ENCODE measurements at regions not wholly inside any gene's neighbourhood (a gene's known extent, or its start where the extent isn't known, plus 50 kb on each side); places are given as distances from the start of the nearest gene placed in this dataset.

GRCh38 chr1:81391125-81391828, 409.5 kb upstream of the ADGRL2 start:
- DNase-seq (ENCODE audit: low spot score) = peak; percentile 4
- FAIRE-seq = no peak
- POLR2A ChIA-PET = no interaction called here

GRCh38 chr1:81388435-81388834, 412.3 kb upstream of the ADGRL2 start:
- no TSS peak for BruUV-seq (replicated peaks)
- H3K79me2 ChIP-seq (ENCODE audit: insufficient read depth, low read length) = no peaks in the 10 kb centered on the region
- H3K4me3 ChIP-seq (replicated peaks in 1 of 3; ENCODE audit: insufficient read depth in 1 of 3, low read depth in 2 of 3, low read length in 3 of 3) = no peak overlapping the region
- no peak for TF ChIP-seq DRAP1 (CRISPR knock-in tag; IDR thresholded peaks at IDR 0.05)
- TF ChIP-seq XRCC5 (optimal IDR thresholded peaks at IDR 0.05; ENCODE audit: low read length) = no peak
- TF ChIP-seq ARNT2 (CRISPR knock-in tag; IDR thresholded peaks at IDR 0.05; ENCODE audit: low read depth) = no peak
- TF ChIP-seq TFDP1 (CRISPR knock-in tag; IDR thresholded peaks at IDR 0.05; ENCODE audit: borderline replicate concordance) = no peak
- no peak for TF ChIP-seq NR3C1 (CRISPR knock-in tag; IDR thresholded peaks at IDR 0.05)
- TF ChIP-seq ZBTB7B (CRISPR knock-in tag; IDR thresholded peaks at IDR 0.05) = no peak
- no peak for TF ChIP-seq ZKSCAN1 (IDR thresholded peaks at IDR 0.05; ENCODE audit: low read length)
- TF ChIP-seq MBD4 (IDR thresholded peaks at IDR 0.05; ENCODE audit: borderline replicate concordance, low read length) = no peak
- no peak for TF ChIP-seq ZNF747 (CRISPR knock-in tag; IDR thresholded peaks at IDR 0.05; ENCODE audit: borderline replicate concordance)
- no peak for TF ChIP-seq ZBTB39 (CRISPR knock-in tag; IDR thresholded peaks at IDR 0.05)
- no peak for TF ChIP-seq MTF2 (CRISPR knock-in tag; IDR thresholded peaks at IDR 0.05; ENCODE audit: borderline replicate concordance)
- H3K4me1 ChIP-seq (ENCODE audit: insufficient read depth, low read length) = no peaks in the 10 kb centered on the region
- H3K9me3 ChIP-seq (ENCODE audit: low read length) = peaks cover 45% of the 10 kb centered on the region
- in situ Hi-C loops (cut with HindIII; ENCODE audit: extremely low pct_ligation_motif_present, low pct_unique_long_range_greater_than_20kb) (no loop called here), intact Hi-C loops (cut with micrococcal nuclease; ENCODE audit: unreplicated experiment) (no loop called here)
- H3K36me3 ChIP-seq (replicated peaks in 1 of 2; ENCODE audit: control insufficient read depth in 1 of 2, insufficient read depth in 2 of 2, low read length in 2 of 2) = no peaks in the 10 kb centered on the region
- H4K20me1 ChIP-seq (ENCODE audit: insufficient read depth, low read length) = no peaks in the 10 kb centered on the region
- no peak overlapping the region for H2AFZ ChIP-seq (ENCODE audit: low read length)
- no peak overlapping the region for H3K4me2 ChIP-seq (ENCODE audit: low read depth, low read length)
- ATAC-seq (no peak), DNase-seq (ENCODE audit: low spot score) (no peak), FAIRE-seq (no peak)
- H3K27me3 ChIP-seq (ENCODE audit: control insufficient read depth in 1 of 2, insufficient read depth in 2 of 2, low read length in 2 of 2) = no peaks in the 10 kb centered on the region
- 37% methylated on average over 4 of the region's 4 CpGs for WGBS (ENCODE audit: low lambda C conversion rate)
- H3K27ac ChIP-seq (ENCODE audit: extremely low read length, insufficient read depth, low read length) = no peak overlapping the region
- no peak overlapping the region for H3K9ac ChIP-seq (ENCODE audit: insufficient read depth, low read depth, low read length)
- POLR2A ChIA-PET = no interaction called here
- CTCF ChIA-PET (ENCODE audit: low intra/inter-chr PET ratio, low total read pairs) = no interaction called here

More at GRCh38 chr1:81391125-81391828, 409.5 kb upstream of the ADGRL2 start:
- H4K20me1 ChIP-seq (ENCODE audit: insufficient read depth, low read length) = no peaks in the 10 kb centered on the region
- intact Hi-C loops (cut with micrococcal nuclease; ENCODE audit: unreplicated experiment) = no loop called here
- H3K36me3 ChIP-seq (replicated peaks in 1 of 2; ENCODE audit: control insufficient read depth in 1 of 2, insufficient read depth in 2 of 2, low read length in 2 of 2) = no peaks in the 10 kb centered on the region
- no peaks in the 10 kb centered on the region for H3K79me2 ChIP-seq (ENCODE audit: insufficient read depth, low read length)
- H2AFZ ChIP-seq (ENCODE audit: low read length) = no peak overlapping the region
- in situ Hi-C loops (cut with HindIII; ENCODE audit: extremely low pct_ligation_motif_present, low pct_unique_long_range_greater_than_20kb) = no loop called here
- no peaks in the 10 kb centered on the region for H3K4me1 ChIP-seq (ENCODE audit: insufficient read depth, low read length)
- no peak overlapping the region for H3K4me2 ChIP-seq (ENCODE audit: low read depth, low read length)
- H3K4me3 ChIP-seq (replicated peaks in 1 of 3; ENCODE audit: insufficient read depth in 1 of 3, low read depth in 2 of 3, low read length in 3 of 3) = no peak overlapping the region
- BruUV-seq (replicated peaks) = no TSS peak
- H3K27me3 ChIP-seq (ENCODE audit: control insufficient read depth in 1 of 2, insufficient read depth in 2 of 2, low read length in 2 of 2) = no peaks in the 10 kb centered on the region
- WGBS (ENCODE audit: low lambda C conversion rate) = 19% methylated on average over 4 of the region's 4 CpGs
- TF ChIP-seq E2F5 (CRISPR knock-in tag; conservative IDR thresholded peaks at IDR 0.05) (no peak), CEBPB (IDR thresholded peaks at IDR 0.05; ENCODE audit: borderline replicate concordance, low read depth, low read length) (peak; percentile 48; the same call in 1 of the 2 replicates)
- CTCF ChIA-PET (ENCODE audit: low intra/inter-chr PET ratio, low total read pairs) = no interaction called here
- ATAC-seq = peak; percentile 75
- H3K9ac ChIP-seq (ENCODE audit: insufficient read depth, low read depth, low read length) = no peak overlapping the region
- no peak overlapping the region for H3K27ac ChIP-seq (ENCODE audit: extremely low read length, insufficient read depth, low read length)
- H3K9me3 ChIP-seq (ENCODE audit: low read length) = peaks cover 42% of the 10 kb centered on the region

Measured in HepG2 (cell line).